Smooth muscle cell (in vitro differentiated cells): ENCODE measurements at regions not wholly inside any gene's neighbourhood (a gene's known extent, or its start where the extent isn't known, plus 50 kb on each side); places are given as distances from the start of the nearest gene placed in this dataset.
A peak's percentile ranks its signal among the peaks of the same experiment; 100 is the strongest.

Source experiments
- DNase-seq: peaks from one replicate; lab custom pipeline; 2025; ENCODE audit not compliant: unreplicated experiment; lab: John Stamatoyannopoulos, UW
- H2AFZ ChIP-seq: fragments of 200-600 bp; sonication (generic); 2 replicates; pipeline ENCODE4 v1.6.0; 2016; ENCODE audit warnings: antibody characterized with exemption, low read depth, mild to moderate bottlenecking
- H3F3A ChIP-seq: fragments of 200-600 bp; sonication (generic); 2 replicates; pipeline ENCODE4 v1.6.0; 2017; ENCODE audit warnings: antibody characterized with exemption, low read depth
- H3K27ac ChIP-seq: fragments of 200-600 bp; sonication (generic); 2 replicates; pipeline ENCODE4 v1.5.1; 2016; ENCODE audit warnings: low read depth, mild to moderate bottlenecking
- H3K27me3 ChIP-seq: fragments of 200-600 bp; sonication (generic); 2 replicates; pipeline ENCODE4 v1.6.1; 2016; ENCODE audit warnings: low read depth, mild to moderate bottlenecking
- H3K36me3 ChIP-seq: fragments of 200-600 bp; sonication (generic); 2 replicates; pipeline ENCODE4 v1.5.1; 2016; ENCODE audit warnings: low read depth
- H3K4me1 ChIP-seq: fragments of 200-600 bp; sonication (generic); 2 replicates; pipeline ENCODE4 v1.5.1; 2016; ENCODE audit warnings: low read depth
- H3K4me2 ChIP-seq: fragments of 200-600 bp; sonication (generic); 2 replicates; pipeline ENCODE4 v1.6.0; 2016; ENCODE audit warnings: mild to moderate bottlenecking
- H3K4me3 ChIP-seq: fragments of 200-600 bp; sonication (generic); 2 replicates; pipeline ENCODE4 v1.5.1; 2016; ENCODE audit warnings: mild to moderate bottlenecking
- H3K79me2 ChIP-seq: fragments of 200-600 bp; sonication (generic); 2 replicates; pipeline ENCODE4 v1.6.0; 2016; ENCODE audit warnings: low read depth, mild to moderate bottlenecking
- H3K9ac ChIP-seq: fragments of 200-600 bp; sonication (generic); 2 replicates; pipeline ENCODE4 v1.6.0; 2016; ENCODE audit warnings: low read depth
- H3K9me3 ChIP-seq: fragments of 200-600 bp; sonication (generic); replicated peaks from 2 replicates; pipeline ENCODE4 v1.5.1; 2016; ENCODE audit warnings: low read depth
- H4K20me1 ChIP-seq: fragments of 200-600 bp; sonication (generic); 2 replicates; pipeline ENCODE4 v1.6.0; 2016; ENCODE audit warnings: low read depth
- WGBS: methylation state at CpG from one replicate; pipeline ENCODE4 v1.1.7; 2016; ENCODE audit warnings: low lambda C conversion rate; 5-methylcytosine and 5-hydroxymethylcytosine counted together
- TF ChIP-seq, protein P1 (sequence below): fragments of 200-600 bp; sonication (generic); IDR thresholded peaks from 2 replicates; pipeline ENCODE4 v1.5.1; 2017; ENCODE audit warnings: borderline replicate concordance, mild to moderate bottlenecking, antibody characterized with exemption; ENCODE audit not compliant: insufficient read depth, poor library complexity, severe bottlenecking

DNA sequence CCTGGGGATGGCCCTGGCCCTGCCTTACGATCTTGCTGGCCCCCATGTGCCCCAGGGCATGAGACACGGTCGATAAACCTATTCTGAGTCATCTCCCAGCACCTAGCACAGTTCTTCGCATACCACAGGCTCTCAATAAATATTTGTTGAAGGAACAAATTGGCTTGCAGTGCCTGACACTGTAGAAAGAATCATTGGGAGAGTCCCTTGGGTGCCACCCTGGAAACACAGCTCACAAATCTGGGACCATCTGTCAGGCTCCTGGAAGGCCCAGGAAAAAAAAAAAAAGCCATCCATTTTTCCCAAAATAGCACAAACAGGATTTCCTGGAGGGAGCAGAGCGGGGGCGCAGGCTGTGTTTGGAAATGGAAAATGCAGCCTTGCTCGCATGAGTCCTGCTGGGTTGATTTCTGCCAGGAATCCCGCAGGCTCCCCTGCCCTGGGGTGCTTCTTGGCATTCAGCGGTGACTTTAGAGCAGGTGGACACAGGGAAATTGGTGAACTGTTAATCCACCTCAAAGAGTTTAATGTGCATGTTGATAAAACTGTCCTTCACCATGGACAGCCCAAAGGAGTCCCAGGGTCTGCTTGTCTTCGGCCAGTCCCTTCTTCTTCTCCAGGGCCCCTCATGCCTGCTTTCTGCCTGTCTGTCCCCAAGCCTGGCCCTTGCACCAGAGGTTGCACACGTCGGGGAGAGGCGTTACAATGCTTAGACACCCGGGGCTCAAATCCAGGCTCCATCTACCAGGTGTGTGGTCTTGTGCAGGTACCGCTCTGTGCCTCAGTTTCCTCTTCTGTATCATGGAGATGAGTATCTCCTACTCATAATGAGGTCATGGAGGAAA lies 106.1 kb upstream of the RFLNA start:
- H2AFZ ChIP-seq = no peak overlapping the region
- peak overlapping the region; percentile 2 for H3K4me2 ChIP-seq
- H3K36me3 ChIP-seq = no peaks in the 10 kb centered on the region
- no peaks in the 10 kb centered on the region for H3F3A ChIP-seq
- no peak overlapping the region for H3K4me3 ChIP-seq
- DNase-seq = no peak
- H3K4me1 ChIP-seq = peaks cover 25% of the 10 kb centered on the region
- no peaks in the 10 kb centered on the region for H3K9me3 ChIP-seq
- 52% methylated on average over 15 of the region's 15 CpGs for WGBS
- no peaks in the 10 kb centered on the region for H4K20me1 ChIP-seq
- TF ChIP-seq, protein P1, sequence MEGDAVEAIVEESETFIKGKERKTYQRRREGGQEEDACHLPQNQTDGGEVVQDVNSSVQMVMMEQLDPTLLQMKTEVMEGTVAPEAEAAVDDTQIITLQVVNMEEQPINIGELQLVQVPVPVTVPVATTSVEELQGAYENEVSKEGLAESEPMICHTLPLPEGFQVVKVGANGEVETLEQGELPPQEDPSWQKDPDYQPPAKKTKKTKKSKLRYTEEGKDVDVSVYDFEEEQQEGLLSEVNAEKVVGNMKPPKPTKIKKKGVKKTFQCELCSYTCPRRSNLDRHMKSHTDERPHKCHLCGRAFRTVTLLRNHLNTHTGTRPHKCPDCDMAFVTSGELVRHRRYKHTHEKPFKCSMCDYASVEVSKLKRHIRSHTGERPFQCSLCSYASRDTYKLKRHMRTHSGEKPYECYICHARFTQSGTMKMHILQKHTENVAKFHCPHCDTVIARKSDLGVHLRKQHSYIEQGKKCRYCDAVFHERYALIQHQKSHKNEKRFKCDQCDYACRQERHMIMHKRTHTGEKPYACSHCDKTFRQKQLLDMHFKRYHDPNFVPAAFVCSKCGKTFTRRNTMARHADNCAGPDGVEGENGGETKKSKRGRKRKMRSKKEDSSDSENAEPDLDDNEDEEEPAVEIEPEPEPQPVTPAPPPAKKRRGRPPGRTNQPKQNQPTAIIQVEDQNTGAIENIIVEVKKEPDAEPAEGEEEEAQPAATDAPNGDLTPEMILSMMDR = no peak
- no peak overlapping the region for H3K27ac ChIP-seq
- H3K9ac ChIP-seq = no peak overlapping the region
- no peaks in the 10 kb centered on the region for H3K27me3 ChIP-seq
- no peaks in the 10 kb centered on the region for H3K79me2 ChIP-seq

DNA sequence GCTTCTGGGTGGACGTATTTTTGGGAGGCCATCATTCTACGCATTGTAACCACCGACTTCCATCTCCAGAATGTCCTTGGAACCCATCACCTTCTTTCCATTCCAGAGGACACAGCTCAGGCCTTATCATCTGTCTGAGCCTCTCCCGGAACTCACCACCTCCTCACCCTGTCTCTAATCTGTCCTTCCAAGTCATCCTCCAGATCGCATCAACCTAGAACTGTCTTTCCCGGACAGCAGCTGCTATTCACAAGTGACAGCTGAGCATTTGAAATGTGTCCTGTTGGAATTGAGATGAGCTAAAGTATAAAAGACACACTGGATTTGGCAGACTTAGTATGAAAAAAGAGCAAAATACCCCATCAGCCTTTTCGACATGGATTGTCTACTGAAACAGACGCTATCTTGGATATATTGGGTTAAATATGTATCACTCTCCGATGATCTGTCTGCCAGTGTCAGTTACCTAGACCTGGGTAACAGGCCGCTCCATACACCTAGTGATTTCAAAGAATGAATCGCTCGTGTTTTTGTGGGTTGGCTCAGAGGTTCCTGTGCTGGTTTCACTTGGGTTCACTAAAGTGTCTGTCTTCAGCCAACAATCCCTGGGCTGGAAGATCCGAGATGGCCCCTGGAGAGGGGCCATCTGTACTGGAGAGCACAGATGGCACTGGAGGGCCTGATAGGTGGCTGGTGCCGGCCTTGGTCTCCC lies 104.4 kb upstream of the RFLNA start:
- Histone ChIP-seq H4K20me1 (no peaks in the 10 kb centered on the region), H3K27me3 (no peaks in the 10 kb centered on the region), H3K79me2 (no peaks in the 10 kb centered on the region), H3K9ac (no peak overlapping the region), H3K9me3 (no peaks in the 10 kb centered on the region), H2AFZ (no peak overlapping the region), H3K36me3 (no peaks in the 10 kb centered on the region), H3F3A (no peaks in the 10 kb centered on the region), H3K4me1 (peaks cover 25% of the 10 kb centered on the region), H3K27ac (no peak overlapping the region), H3K4me2 (no peak overlapping the region), H3K4me3 (no peak overlapping the region)
- 88% methylated on average over 14 of the region's 14 CpGs for WGBS
- DNase-seq = no peak
- TF ChIP-seq, protein P1 = no peak

DNA sequence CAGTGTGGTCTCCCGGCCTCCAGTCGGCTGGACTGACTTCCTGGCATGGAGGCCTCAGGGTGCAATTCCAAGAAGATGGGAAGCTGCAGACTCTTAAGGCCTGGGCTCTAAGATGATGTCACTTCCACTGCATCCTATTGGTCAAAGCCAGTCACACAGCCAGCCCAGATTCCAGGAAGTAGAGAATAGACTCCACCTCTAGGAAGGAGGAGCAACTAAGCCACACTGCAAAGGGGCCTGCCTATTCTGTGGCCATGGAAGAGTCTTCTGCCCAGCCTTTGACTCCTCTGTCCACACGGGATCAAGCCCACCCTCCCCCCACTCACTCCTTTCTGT lies 103.9 kb upstream of the RFLNA start:
- TF ChIP-seq, protein P1 = no peak
- Histone ChIP-seq H3K79me2 (no peaks in the 10 kb centered on the region), H3K4me3 (no peak overlapping the region), H3K27me3 (no peaks in the 10 kb centered on the region), H2AFZ (no peak overlapping the region), H3F3A (no peaks in the 10 kb centered on the region), H3K9ac (no peak overlapping the region), H3K27ac (no peak overlapping the region), H3K36me3 (no peaks in the 10 kb centered on the region), H3K9me3 (no peaks in the 10 kb centered on the region), H4K20me1 (no peaks in the 10 kb centered on the region), H3K4me2 (no peak overlapping the region), H3K4me1 (peaks cover 23% of the 10 kb centered on the region)
- 92% methylated on average over 3 of the region's 3 CpGs for WGBS
- DNase-seq = no peak

DNA sequence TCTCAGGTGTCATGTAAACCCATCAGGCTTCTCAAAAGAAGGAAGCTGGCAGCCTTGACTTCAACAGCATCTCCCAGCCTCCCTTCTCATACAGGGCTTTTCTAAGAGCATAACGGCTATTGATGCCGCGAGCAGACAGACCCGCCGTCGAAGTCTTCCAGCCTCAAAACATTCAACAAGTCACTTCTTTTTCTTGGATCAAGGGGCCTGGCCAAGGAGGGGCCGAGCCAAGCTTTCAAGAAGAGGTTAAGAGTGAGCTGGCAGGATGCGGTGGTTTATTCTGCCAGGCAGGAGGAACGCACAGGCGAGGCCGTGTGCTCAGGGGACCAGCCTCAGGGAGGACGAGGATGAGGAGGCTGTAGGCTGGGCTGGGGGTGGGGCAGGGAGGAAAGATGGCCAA lies 102.9 kb upstream of the RFLNA start:
- Histone ChIP-seq H3K4me1 (peaks cover 13% of the 10 kb centered on the region), H3K9ac (no peak overlapping the region), H2AFZ (no peak overlapping the region), H3F3A (no peaks in the 10 kb centered on the region), H3K9me3 (no peaks in the 10 kb centered on the region), H4K20me1 (no peaks in the 10 kb centered on the region), H3K4me2 (no peak overlapping the region), H3K27ac (no peak overlapping the region), H3K27me3 (no peaks in the 10 kb centered on the region), H3K4me3 (no peak overlapping the region), H3K36me3 (no peaks in the 10 kb centered on the region), H3K79me2 (no peaks in the 10 kb centered on the region)
- TF ChIP-seq, protein P1 = no peak
- DNase-seq = no peak
- WGBS = 93% methylated on average over 12 of the region's 12 CpGs
